ENCODE measurements at regions not wholly inside any gene's neighbourhood (a gene's known extent, or its start where the extent isn't known, plus 50 kb on each side); places are given as distances from the start of the nearest gene placed in this dataset.

DNA sequence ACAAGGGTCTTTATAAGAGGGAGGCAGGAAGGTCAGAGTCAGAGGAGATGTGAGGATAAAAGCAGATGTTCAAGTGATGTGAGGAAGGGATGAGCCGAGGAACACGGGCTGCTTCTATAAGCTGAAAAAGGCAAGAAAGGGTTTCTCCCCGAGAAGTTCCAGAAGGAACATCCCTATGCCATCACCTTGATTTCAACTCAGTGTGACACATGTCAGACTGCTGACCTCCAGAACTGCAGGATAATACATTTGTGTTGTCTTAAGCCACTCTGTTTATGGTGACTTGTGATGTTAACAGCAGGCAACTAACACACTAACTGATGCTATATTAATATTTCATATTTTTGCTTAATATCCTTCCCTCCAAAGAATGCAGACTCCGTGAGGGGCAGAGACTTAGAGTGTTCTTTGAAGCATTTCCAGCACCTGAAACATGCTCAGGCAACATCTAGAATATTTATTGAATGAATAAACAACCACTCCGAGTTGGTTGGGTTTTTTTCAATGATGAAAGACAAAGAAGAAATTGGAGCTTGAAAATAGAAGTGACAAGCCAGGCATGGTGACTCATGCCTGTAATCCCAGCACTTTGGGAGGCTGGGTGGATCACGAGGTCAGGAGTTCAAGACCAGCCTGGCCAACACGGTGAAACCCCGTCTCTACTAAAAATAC is 77.6 kb upstream of the ADRA1B start:
- intact Hi-C loops (cut with DNase I): no loop called here
- H3K9me3 ChIP-seq (ENCODE audit: control insufficient read depth, low read length): no peaks in the 10 kb centered on the region
- no peaks in the 10 kb centered on the region for H3K36me3 ChIP-seq (ENCODE audit: control insufficient read depth in 1 of 2, insufficient read depth in 2 of 2, low read length in 1 of 2)
- no peaks in the 10 kb centered on the region for H3K27me3 ChIP-seq (ENCODE audit: control insufficient read depth in 1 of 2, insufficient read depth in 2 of 2, low read length in 1 of 2)
- no peak overlapping the region for H3K27ac ChIP-seq (ENCODE audit: low read depth in 1 of 2, low read length in 2 of 2)
- H3K4me3 ChIP-seq (ENCODE audit: low read length in 2 of 2): no peak overlapping the region
- ATAC-seq (ENCODE audit: low FRiP score): no peak
- 74 to 77% methylated on average over 8 of the region's 8 CpGs for WGBS, 2 donors
- DNase-seq: no peak
- H3K4me1 ChIP-seq (ENCODE audit: control insufficient read depth in 1 of 2, insufficient read depth in 2 of 2, low read length in 2 of 2): no peaks in the 10 kb centered on the region

DNA sequence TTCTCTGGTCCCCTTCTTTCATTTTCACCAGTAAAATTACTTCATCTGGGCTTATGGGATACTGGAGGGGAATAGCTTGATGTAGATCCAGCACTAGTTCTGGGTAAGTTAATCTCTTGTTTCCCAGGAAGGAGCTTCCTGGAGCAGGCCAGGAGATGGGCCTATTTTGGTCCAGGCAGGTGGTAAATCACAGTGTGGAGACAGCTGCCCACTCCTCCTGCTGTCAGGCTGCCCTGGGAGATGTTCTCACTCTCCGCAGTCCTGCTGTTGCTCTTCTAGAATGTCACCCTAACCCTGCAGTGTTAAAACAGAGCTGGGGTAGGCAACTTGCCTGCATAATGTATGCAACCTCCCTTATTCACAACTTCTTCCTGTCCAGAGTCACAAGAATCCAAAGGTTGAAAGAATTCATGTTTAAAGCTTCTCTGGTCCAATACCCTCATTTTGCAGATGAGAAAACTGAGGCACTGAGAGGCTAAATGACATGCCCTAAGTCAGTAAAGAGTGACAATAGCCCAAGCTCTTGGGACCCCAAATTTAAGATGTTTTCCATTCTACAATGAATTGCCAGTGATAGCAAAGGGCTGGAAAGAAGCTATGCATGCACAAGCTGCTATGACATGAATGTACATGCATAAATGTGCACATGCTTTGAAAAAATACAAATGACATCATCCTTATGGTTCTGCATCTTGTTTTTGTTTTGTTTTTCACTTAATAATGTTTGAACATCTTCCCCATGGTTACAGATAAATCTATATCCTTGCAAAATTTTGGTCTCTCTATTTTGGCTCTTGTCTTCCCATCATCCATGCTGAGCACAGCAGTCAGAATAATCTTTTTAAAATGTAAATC is 71.8 kb upstream of the ADRA1B start:
- H3K9me3 ChIP-seq (ENCODE audit: control insufficient read depth, low read length): no peaks in the 10 kb centered on the region
- no peaks in the 10 kb centered on the region for H3K4me1 ChIP-seq (ENCODE audit: control insufficient read depth in 1 of 2, insufficient read depth in 2 of 2, low read length in 2 of 2)
- no peak overlapping the region for H3K4me3 ChIP-seq (ENCODE audit: low read length in 2 of 2)
- ATAC-seq (ENCODE audit: low FRiP score): no peak
- H3K27ac ChIP-seq (ENCODE audit: low read depth in 1 of 2, low read length in 2 of 2): no peak overlapping the region
- no peaks in the 10 kb centered on the region for H3K27me3 ChIP-seq (ENCODE audit: control insufficient read depth in 1 of 2, insufficient read depth in 2 of 2, low read length in 1 of 2)
- DNase-seq: no peak
- H3K36me3 ChIP-seq (ENCODE audit: control insufficient read depth in 1 of 2, insufficient read depth in 2 of 2, low read length in 1 of 2): no peaks in the 10 kb centered on the region
- 57 to 83% methylated on average over 1 of the region's 1 CpG for WGBS, 2 donors
- intact Hi-C loops (cut with DNase I): no loop called here

DNA sequence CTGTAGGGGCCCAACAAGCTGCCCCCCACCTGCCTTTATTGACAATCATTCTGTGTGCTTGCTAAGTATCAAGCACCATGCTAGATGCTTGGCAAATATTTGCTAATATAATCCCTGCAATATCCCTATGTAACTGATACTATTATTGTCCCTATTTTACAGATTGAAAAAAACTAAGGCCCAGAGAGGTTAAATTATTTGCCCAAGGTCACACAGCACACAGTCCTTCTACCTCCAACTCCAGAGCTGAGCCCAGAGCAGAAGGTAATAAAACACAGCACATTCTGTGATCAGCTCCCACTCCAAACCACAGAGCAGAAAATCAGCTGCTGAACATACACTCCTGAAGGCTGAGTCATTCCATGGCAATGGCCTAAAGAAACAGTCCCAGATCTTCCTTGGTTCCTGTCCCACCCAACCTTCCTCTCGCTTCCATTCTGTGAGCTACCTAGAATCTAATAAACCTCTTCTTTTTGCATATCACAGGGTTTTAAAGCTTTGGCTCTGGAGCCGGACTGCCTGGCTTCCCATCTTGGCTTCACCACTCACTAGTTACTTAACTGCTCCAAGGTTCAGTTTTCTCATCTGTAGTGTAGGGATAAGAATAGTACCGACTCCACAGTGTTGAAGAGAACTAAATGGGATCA is 66.7 kb upstream of the ADRA1B start:
- H3K9me3 ChIP-seq (ENCODE audit: control insufficient read depth, low read length): no peaks in the 10 kb centered on the region
- H3K27ac ChIP-seq (ENCODE audit: low read depth in 1 of 2, low read length in 2 of 2): no peak overlapping the region
- no peak overlapping the region for H3K4me3 ChIP-seq (ENCODE audit: low read length in 2 of 2)
- DNase-seq (no peak), ATAC-seq (ENCODE audit: low FRiP score) (no peak)
- 74 to 80% methylated on average over 3 of the region's 3 CpGs for WGBS, 2 donors
- H3K27me3 ChIP-seq (ENCODE audit: control insufficient read depth in 1 of 2, insufficient read depth in 2 of 2, low read length in 1 of 2): no peaks in the 10 kb centered on the region
- intact Hi-C loops (cut with DNase I): no loop called here
- H3K4me1 ChIP-seq (ENCODE audit: control insufficient read depth in 1 of 2, insufficient read depth in 2 of 2, low read length in 2 of 2): no peaks in the 10 kb centered on the region
- H3K36me3 ChIP-seq (ENCODE audit: control insufficient read depth in 1 of 2, insufficient read depth in 2 of 2, low read length in 1 of 2): no peaks in the 10 kb centered on the region

DNA sequence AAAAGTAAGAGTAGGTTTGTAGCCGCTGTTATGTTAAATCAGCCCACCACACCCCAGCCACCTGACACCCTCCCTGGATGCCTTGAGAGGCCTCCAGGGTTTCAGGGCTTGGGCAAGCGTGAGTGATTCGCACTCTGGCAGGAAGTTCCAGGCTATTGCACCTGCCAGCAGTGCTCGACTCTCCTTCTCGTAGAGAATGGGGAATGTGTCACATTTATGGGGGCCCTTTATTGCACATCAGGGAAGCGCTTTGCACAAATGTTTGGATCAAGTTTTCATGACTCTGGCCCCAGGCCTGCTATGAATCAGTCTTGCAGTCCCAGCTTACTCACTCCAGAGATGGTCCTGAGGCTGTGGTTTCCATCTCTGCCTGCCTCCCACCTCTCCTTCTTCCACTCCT is 66.1 kb upstream of the ADRA1B start:
- ATAC-seq (ENCODE audit: low FRiP score): no peak
- DNase-seq: no peak

DNA sequence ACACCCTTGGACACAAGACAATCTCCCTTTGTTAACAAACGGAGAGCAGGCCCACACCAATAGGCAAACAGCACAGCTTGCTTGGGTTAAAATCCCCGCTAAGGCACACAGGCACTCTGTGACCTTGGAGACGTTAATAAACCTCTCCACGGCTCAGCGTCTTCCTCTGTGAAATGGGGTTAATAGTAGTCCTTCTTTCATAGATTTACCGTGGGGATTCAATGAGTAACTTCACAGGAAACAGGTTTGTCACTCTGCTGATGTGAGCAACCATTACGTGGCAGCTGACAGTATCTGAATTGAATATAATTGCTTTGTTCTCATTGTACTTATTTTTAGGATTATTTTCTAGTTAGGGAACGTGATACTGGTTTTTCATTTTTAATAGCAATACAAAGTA is 65.2 kb upstream of the ADRA1B start:
- no peak overlapping the region for H3K27ac ChIP-seq (ENCODE audit: low read depth in 1 of 2, low read length in 2 of 2)
- no peaks in the 10 kb centered on the region for H3K36me3 ChIP-seq (ENCODE audit: control insufficient read depth in 1 of 2, insufficient read depth in 2 of 2, low read length in 1 of 2)
- no peaks in the 10 kb centered on the region for H3K27me3 ChIP-seq (ENCODE audit: control insufficient read depth in 1 of 2, insufficient read depth in 2 of 2, low read length in 1 of 2)
- no peaks in the 10 kb centered on the region for H3K9me3 ChIP-seq (ENCODE audit: control insufficient read depth, low read length)
- 69 to 75% methylated on average over 8 of the region's 8 CpGs for WGBS, 2 donors
- intact Hi-C loops (cut with DNase I): no loop called here
- no peaks in the 10 kb centered on the region for H3K4me1 ChIP-seq (ENCODE audit: control insufficient read depth in 1 of 2, insufficient read depth in 2 of 2, low read length in 2 of 2)
- no peak for ATAC-seq (ENCODE audit: low FRiP score)
- H3K4me3 ChIP-seq (ENCODE audit: low read length in 2 of 2): no peak overlapping the region
- DNase-seq: no peak

More for the DNA sequence above, 66.1 kb upstream of the ADRA1B start:
- Histone ChIP-seq H3K27me3 (ENCODE audit: control insufficient read depth in 1 of 2, insufficient read depth in 2 of 2, low read length in 1 of 2) (no peaks in the 10 kb centered on the region), H3K9me3 (ENCODE audit: control insufficient read depth, low read length) (no peaks in the 10 kb centered on the region), H3K36me3 (ENCODE audit: control insufficient read depth in 1 of 2, insufficient read depth in 2 of 2, low read length in 1 of 2) (no peaks in the 10 kb centered on the region), H3K4me3 (ENCODE audit: low read length in 2 of 2) (no peak overlapping the region), H3K4me1 (ENCODE audit: control insufficient read depth in 1 of 2, insufficient read depth in 2 of 2, low read length in 2 of 2) (no peaks in the 10 kb centered on the region), H3K27ac (ENCODE audit: low read depth in 1 of 2, low read length in 2 of 2) (no peak overlapping the region)
- WGBS, 2 donors: 76 to 86% methylated on average over 6 of the region's 6 CpGs
- intact Hi-C loops (cut with DNase I): no loop called here

DNA sequence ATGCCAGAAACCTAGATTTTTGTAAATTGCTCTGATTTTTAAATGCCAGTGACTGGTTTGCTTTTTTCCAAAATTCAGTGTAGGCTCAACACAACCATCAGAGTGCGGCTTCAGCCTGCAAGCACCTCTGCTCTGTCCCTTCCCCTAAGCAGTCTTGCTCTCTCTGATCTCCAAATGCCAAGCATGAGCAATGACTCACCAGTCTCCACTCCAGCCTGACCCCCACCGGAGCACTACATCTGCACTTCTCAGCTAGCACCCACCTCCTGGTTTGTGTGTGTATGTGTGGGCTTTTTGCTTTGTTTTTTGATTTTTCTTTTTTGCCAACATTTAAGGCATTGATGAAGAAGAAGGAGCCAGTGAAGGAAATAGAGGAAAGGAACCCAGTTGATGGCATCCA is 61.4 kb upstream of the ADRA1B start:
- ATAC-seq (ENCODE audit: low FRiP score): no peak
- WGBS, 2 donors: 83 to 86% methylated on average over 2 of the region's 2 CpGs
- no peaks in the 10 kb centered on the region for H3K9me3 ChIP-seq (ENCODE audit: control insufficient read depth, low read length)
- H3K27me3 ChIP-seq (ENCODE audit: control insufficient read depth in 1 of 2, insufficient read depth in 2 of 2, low read length in 1 of 2): no peaks in the 10 kb centered on the region
- no peak for DNase-seq
- intact Hi-C loops (cut with DNase I): no loop called here
- H3K36me3 ChIP-seq (ENCODE audit: control insufficient read depth in 1 of 2, insufficient read depth in 2 of 2, low read length in 1 of 2): no peaks in the 10 kb centered on the region
- no peak overlapping the region for H3K27ac ChIP-seq (ENCODE audit: low read depth in 1 of 2, low read length in 2 of 2)
- H3K4me3 ChIP-seq (ENCODE audit: low read length in 2 of 2): no peak overlapping the region
- H3K4me1 ChIP-seq (ENCODE audit: control insufficient read depth in 1 of 2, insufficient read depth in 2 of 2, low read length in 2 of 2): peaks cover 0 to 2% of the 10 kb centered on the region in 2 donors

DNA sequence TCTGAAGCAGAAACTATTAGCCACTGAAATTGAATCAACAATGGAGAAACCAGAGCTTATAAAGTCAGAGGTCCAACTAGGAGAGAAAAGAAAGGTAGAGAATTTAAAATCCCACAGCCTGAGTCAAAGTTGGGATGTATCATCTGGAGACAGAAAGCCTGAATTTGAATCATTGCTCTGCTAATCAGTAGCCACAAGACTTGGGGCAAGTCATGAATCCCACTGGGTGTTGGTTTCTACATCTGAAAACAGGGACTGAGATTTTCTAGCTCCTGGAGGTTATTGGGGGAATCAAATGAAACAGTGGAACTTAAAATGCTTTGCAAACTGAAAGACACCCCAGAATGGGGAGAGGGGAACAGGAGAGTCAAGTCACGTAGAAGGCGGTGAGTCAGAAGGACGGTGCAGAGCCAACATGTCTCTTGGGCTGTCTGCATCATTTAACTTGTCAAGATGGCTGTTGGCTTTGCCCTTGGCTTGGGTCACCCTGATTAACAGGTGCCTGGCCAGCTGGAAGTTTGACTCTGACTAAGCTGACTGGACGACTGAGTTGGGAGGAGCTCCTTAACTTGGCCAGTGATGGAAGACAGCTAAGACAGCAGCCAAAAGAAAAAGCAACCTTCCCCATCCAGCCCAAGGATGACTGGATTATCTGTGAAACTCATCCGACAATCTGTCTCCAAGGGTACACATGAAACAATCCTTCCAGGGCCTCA is 60.6 kb upstream of the ADRA1B start:
- WGBS, 2 donors: 46 to 69% methylated on average over 5 of the region's 5 CpGs
- peak; percentile 29 for ATAC-seq (ENCODE audit: low FRiP score)
- Histone ChIP-seq H3K4me3 (ENCODE audit: low read length in 2 of 2) (no peak overlapping the region), H3K27me3 (ENCODE audit: control insufficient read depth in 1 of 2, insufficient read depth in 2 of 2, low read length in 1 of 2) (no peaks in the 10 kb centered on the region), H3K27ac (ENCODE audit: low read depth in 1 of 2, low read length in 2 of 2) (no peak overlapping the region), H3K4me1 (ENCODE audit: control insufficient read depth in 1 of 2, insufficient read depth in 2 of 2, low read length in 2 of 2) (peaks cover 0 to 2% of the 10 kb centered on the region in 2 donors), H3K9me3 (ENCODE audit: control insufficient read depth, low read length) (no peaks in the 10 kb centered on the region), H3K36me3 (ENCODE audit: control insufficient read depth in 1 of 2, insufficient read depth in 2 of 2, low read length in 1 of 2) (no peaks in the 10 kb centered on the region)
- no peak for DNase-seq
- intact Hi-C loops (cut with DNase I): no loop called here

DNA sequence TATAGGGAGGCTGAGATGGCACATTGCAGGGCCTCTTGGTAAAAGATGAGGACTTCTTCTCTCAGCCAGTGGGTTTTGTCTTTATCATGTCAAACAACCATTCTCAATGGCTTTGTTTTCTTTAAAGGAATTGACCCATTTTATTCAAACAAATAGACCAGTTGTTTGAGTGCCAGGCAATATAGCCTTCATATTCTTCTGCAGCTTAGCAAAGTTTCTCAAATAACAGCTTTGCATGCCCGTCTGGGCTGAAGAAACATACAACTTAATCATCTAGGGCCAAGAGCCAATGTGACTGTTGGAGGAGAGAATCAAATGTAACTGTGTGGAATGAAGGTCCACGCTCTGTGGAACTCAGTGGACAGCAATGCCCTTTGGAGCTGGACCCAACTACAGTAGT is 57.4 kb upstream of the ADRA1B start:
- 13% methylated on average over 2 of the region's 2 CpGs for WGBS, 2 donors
- no peak overlapping the region for H3K27ac ChIP-seq (ENCODE audit: low read depth in 1 of 2, low read length in 2 of 2)
- intact Hi-C loops (cut with DNase I): no loop called here

More for the DNA sequence above, 57.4 kb upstream of the ADRA1B start:
- H3K4me1 ChIP-seq (ENCODE audit: control insufficient read depth in 1 of 2, insufficient read depth in 2 of 2, low read length in 2 of 2): peaks cover 0 to 2% of the 10 kb centered on the region in 2 donors
- ATAC-seq (ENCODE audit: low FRiP score) (no peak), DNase-seq (no peak)
- no peaks in the 10 kb centered on the region for H3K9me3 ChIP-seq (ENCODE audit: control insufficient read depth, low read length)
- H3K36me3 ChIP-seq (ENCODE audit: control insufficient read depth in 1 of 2, insufficient read depth in 2 of 2, low read length in 1 of 2): no peaks in the 10 kb centered on the region
- no peak overlapping the region for H3K4me3 ChIP-seq (ENCODE audit: low read length in 2 of 2)
- no peaks in the 10 kb centered on the region for H3K27me3 ChIP-seq (ENCODE audit: control insufficient read depth in 1 of 2, insufficient read depth in 2 of 2, low read length in 1 of 2)

Measured in aorta (tissue), 5 donors.